ENCODE measurements at regions not wholly inside any gene's neighbourhood (a gene's known extent, or its start where the extent isn't known, plus 50 kb on each side); places are given as distances from the start of the nearest gene placed in this dataset.
"Not testable (repeated sequence)": the region's sequence is repeated elsewhere in the genome, so short reads cannot be mapped to it uniquely, and the experiment has no call there.

GRCh38 chr12:97075934-97076630 lies 169.0 kb downstream of the NEDD1 start:
- no peaks in the 10 kb centered on the region for H3K4me1 ChIP-seq
- H3K27ac ChIP-seq: no peak overlapping the region
- intact Hi-C loops (cut with DNase I; ENCODE audit: low total_unique reads): no loop called here
- H3K36me3 ChIP-seq (ENCODE audit: low read depth, missing control alignments): no peaks in the 10 kb centered on the region
- H3K27me3 ChIP-seq: no peaks in the 10 kb centered on the region
- TF ChIP-seq POLR2A (IDR thresholded peaks at IDR 0.05): no peak
- TF ChIP-seq, protein P1, sequence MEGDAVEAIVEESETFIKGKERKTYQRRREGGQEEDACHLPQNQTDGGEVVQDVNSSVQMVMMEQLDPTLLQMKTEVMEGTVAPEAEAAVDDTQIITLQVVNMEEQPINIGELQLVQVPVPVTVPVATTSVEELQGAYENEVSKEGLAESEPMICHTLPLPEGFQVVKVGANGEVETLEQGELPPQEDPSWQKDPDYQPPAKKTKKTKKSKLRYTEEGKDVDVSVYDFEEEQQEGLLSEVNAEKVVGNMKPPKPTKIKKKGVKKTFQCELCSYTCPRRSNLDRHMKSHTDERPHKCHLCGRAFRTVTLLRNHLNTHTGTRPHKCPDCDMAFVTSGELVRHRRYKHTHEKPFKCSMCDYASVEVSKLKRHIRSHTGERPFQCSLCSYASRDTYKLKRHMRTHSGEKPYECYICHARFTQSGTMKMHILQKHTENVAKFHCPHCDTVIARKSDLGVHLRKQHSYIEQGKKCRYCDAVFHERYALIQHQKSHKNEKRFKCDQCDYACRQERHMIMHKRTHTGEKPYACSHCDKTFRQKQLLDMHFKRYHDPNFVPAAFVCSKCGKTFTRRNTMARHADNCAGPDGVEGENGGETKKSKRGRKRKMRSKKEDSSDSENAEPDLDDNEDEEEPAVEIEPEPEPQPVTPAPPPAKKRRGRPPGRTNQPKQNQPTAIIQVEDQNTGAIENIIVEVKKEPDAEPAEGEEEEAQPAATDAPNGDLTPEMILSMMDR (IDR thresholded peaks at IDR 0.05): no peak
- 68 to 77% methylated on average over 6 of the region's 6 CpGs for WGBS, 2 donors
- H3K4me3 ChIP-seq: no peak overlapping the region
- no peak for DNase-seq
- H3K9me3 ChIP-seq: no peaks in the 10 kb centered on the region

- intact Hi-C loops (cut with DNase I; ENCODE audit: low total_unique reads); DNase-seq: not testable (repeated sequence)
- 92 to 93% methylated on average over 9 of the region's 9 CpGs for WGBS, 2 donors
Measured at GRCh38 chr12:97076912-97077311, 169.9 kb downstream of the NEDD1 start.

DNA sequence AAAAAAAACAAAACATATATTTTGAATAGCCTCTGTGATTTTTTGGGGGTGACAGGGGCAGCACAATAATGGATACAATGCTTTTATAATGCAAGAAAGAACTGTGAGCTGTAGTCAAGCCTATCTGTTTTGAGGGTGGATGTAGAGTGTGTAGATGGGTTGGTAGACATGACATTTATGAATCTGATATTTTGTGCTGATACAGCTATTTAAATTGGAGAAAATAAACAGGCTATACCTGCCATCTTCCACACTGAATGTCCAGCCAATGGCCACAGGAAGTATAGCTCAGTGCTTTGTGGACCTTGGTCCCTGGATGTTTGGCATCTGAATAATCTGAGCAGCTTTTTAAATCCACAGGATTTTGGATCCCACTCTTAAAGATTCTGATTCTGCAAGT lies 175.0 kb downstream of the NEDD1 start:
- no peaks in the 10 kb centered on the region for H3K9me3 ChIP-seq
- H3K4me3 ChIP-seq: no peak overlapping the region
- no peaks in the 10 kb centered on the region for H3K27me3 ChIP-seq
- TF ChIP-seq POLR2A (IDR thresholded peaks at IDR 0.05): no peak
- TF ChIP-seq, protein P1 (IDR thresholded peaks at IDR 0.05): no peak
- H3K4me1 ChIP-seq: no peaks in the 10 kb centered on the region
- H3K27ac ChIP-seq: no peak overlapping the region
- intact Hi-C loops (cut with DNase I; ENCODE audit: low total_unique reads): no loop called here
- no peaks in the 10 kb centered on the region for H3K36me3 ChIP-seq (ENCODE audit: low read depth, missing control alignments)
- no peak for DNase-seq

More at GRCh38 chr12:97076912-97077311, 169.9 kb downstream of the NEDD1 start:
- not testable (repeated sequence) for H3K36me3 ChIP-seq (ENCODE audit: low read depth, missing control alignments); H3K4me1 ChIP-seq; H3K27me3 ChIP-seq; H3K9me3 ChIP-seq; H3K27ac ChIP-seq; H3K4me3 ChIP-seq

GRCh38 chr12:97093187-97093683 lies 186.2 kb downstream of the NEDD1 start:
- Histone ChIP-seq H3K27ac (no peak overlapping the region), H3K9me3 (no peaks in the 10 kb centered on the region), H3K4me1 (no peaks in the 10 kb centered on the region), H3K36me3 (ENCODE audit: low read depth, missing control alignments) (no peaks in the 10 kb centered on the region), H3K4me3 (no peak overlapping the region), H3K27me3 (no peaks in the 10 kb centered on the region)
- TF ChIP-seq POLR2A (IDR thresholded peaks at IDR 0.05): no peak
- TF ChIP-seq, protein P1 (IDR thresholded peaks at IDR 0.05): no peak
- intact Hi-C loops (cut with DNase I; ENCODE audit: low total_unique reads): no loop called here
- no peak for DNase-seq
- 52 to 56% methylated on average over 6 of the region's 6 CpGs for WGBS, 2 donors

- H3K4me3 ChIP-seq: no peak overlapping the region
- DNase-seq: no peak
- TF ChIP-seq POLR2A (IDR thresholded peaks at IDR 0.05): no peak
- TF ChIP-seq, protein P1 (IDR thresholded peaks at IDR 0.05): no peak
- no peaks in the 10 kb centered on the region for H3K4me1 ChIP-seq
- intact Hi-C loops (cut with DNase I; ENCODE audit: low total_unique reads): no loop called here
- no peak overlapping the region for H3K27ac ChIP-seq
- H3K9me3 ChIP-seq: no peaks in the 10 kb centered on the region
- no peaks in the 10 kb centered on the region for H3K36me3 ChIP-seq (ENCODE audit: low read depth, missing control alignments)
- no peaks in the 10 kb centered on the region for H3K27me3 ChIP-seq
- 82 to 88% methylated on average over 1 of the region's 1 CpG for WGBS, 2 donors
Measured at GRCh38 chr12:97097734-97098133, 190.7 kb downstream of the NEDD1 start.
